HG02759 (cell line): ENCODE measurements at regions not wholly inside any gene's neighbourhood (a gene's known extent, or its start where the extent isn't known, plus 50 kb on each side); places are given as distances from the start of the nearest gene placed in this dataset.
"Not testable (repeated sequence)": the region's sequence is repeated elsewhere in the genome, so short reads cannot be mapped to it uniquely, and the experiment has no call there.

Source experiments
- ATAC-seq: cut with Tn5 transposase; IDR thresholded peaks from one replicate; pipeline ENCODE4 v1.9.1; 2021; ENCODE audit warnings: mild to moderate bottlenecking, moderate library complexity; ENCODE audit not compliant: unreplicated experiment

GRCh38 chrX:40253771-40254170 is 156.0 kb upstream of the BCOR start:
- no peak for ATAC-seq

- ATAC-seq = no peak
Observed at GRCh38 chrX:40249582-40249981, 151.8 kb upstream of the BCOR start.

DNA sequence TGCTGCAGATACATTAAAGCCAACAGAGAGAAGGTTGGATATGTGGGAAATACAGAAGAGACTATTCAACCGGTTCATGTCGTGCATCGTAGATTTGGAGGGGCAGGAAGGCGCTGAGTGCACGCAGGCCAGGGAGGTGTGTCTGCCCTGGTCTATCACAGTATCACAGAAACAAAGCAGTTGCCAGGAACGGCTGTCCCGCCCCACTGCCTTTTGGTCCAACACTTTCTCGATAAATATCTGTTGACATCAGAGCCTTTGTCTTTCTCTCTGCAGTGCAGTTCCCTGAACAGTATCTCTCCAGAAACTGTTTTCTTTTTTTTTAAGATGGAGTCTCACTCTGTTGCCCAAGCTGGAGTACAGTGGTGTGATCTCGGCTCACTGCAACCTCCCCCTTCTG is 151.1 kb upstream of the BCOR start:
- ATAC-seq = no peak

DNA sequence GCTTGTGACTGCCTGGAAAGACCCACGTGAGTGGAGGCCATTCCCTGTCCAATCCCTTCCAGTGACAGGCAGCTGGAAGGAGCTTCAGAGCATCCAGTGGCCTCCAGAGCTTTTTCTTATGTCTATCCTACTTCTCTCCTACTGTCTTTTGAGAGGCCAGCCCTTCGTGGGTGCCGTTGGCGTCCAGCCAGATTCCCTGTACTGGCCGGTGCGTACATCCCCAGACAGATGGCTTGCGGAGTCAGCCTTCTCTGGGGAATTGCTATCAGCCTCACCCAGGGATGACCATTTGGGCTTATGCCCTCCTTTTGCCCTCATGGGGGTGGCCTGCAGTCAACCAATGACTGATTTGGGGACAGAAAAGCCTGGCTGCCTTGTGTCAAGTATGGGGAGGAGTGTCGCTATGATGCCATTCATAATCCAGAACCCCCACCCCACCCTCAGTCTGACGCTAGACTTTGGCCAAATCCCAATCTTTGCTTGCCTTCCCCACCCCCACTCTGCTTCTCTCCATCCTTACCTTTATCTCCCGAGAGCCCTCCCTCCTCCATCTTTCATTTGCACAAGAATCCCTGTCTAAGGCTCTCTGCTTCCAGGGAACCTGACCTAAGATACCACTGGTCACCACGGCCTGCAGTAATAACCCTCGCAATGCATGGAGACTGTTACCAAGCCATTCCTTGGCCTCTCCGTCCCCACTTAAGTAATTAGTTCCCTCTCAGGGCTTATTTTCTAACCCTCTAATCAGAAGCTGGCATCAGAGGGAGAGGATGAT is 150.3 kb upstream of the BCOR start:
- no peak for ATAC-seq

DNA sequence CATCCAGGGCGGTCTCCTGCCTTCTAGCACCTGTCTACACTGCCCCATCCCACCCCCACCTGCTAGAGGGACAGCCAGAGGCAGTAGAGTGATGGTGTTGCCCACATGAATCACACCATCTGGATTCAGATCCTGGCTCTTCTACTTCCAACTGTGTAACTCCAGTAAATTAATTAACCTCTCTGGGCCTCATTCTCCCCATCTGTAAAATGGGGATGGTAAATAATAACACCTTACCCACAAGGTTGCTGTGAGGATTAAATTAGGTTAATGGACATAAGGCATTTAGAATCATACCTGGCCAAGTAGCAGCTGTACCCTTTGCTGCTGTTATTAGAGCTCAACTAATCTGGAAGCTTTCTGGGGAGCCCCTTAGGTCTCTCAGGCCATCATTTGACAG is 149.6 kb upstream of the BCOR start:
- ATAC-seq = no peak

DNA sequence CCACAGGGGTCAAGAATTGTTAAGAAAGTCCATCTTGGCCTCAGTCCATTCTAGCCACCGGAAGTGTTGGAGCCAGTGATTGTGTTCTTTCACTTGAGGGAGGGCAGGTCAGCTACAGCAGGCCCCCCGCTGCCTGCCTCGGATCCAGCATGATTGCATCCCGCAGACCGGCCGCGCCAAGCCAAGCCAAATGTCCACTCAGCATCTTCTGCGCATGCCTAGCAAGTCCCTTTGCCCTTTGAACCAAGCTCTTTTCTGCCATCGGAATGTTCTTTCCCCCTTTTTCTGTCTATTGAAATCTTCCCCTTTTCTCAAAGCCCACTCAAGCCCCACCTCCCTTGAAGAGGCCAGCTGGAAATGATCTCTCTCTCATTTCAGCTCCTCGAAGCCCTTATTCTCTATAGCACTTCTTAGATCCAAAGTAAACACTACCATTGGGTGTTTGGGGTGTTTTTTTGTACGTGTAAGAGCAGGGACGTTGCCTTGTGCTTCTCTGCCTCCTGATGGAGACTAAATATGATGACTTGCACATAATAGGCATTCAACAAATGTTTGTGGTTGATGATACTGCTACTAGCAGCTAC is 147.8 kb upstream of the BCOR start:
- ATAC-seq = no peak

DNA sequence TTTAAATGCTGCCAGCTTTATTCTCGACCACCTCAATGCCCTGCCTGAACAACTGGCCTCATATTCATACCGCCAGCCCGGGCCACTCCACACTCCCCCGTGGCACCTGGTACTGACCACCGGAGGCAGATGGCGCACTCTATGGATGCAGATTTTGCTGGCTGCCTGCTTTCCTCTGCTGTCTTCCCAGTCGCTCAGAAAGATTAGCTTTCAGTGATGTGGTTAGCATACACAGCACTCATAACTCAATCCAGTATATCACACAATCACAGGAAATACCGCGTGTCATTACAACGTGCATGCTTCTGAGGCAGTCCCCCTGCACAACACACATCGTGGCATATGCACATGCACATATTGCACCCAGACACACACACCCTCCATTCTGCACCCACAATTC is 147.2 kb upstream of the BCOR start:
- ATAC-seq = no peak

- no peak for ATAC-seq
Observed at GRCh38 chrX:40243755-40244515, 146.2 kb upstream of the BCOR start.

- ATAC-seq = no peak
Observed at GRCh38 chrX:40240844-40241243, 143.1 kb upstream of the BCOR start.

GRCh38 chrX:40237731-40238178 is 140.0 kb upstream of the BCOR start:
- ATAC-seq = no peak

DNA sequence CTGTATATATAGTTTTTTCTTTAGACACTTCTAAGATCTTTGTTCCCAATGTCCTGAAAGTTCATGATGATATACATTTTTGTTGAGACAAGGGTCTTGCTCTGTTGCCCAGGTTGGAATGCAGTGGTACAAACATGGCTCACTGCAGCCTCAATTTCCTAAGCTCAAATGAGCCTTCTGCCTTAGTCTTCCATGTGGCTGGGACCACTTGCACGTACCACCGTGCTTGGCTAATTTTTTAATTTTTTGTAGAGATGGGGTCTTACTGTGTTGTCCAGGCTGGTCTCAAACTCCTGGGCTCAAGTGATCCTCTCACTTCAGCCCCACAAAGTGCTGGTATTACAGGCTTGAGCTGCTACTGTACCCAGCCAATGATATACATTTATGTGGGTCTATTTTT is 132.9 kb upstream of the BCOR start:
- no peak for ATAC-seq

DNA sequence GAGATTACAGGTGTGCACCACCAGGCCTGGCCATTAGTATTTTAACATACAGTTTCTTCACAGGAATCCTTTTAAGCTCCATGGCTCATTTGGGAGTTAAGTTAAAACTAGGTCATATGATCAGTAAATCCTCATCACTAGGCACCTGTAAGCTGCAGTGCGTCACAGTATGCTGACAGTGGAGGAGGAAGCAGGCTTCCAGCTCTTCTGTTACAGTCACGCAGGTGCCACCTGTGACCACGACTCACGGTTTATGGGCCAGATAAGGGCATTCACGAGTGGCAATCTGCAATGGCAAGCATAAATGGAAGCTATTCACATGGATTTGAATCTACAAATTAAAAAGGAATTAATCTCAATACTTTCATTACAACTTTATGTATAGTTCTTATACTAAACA is 129.4 kb upstream of the BCOR start:
- no peak for ATAC-seq

DNA sequence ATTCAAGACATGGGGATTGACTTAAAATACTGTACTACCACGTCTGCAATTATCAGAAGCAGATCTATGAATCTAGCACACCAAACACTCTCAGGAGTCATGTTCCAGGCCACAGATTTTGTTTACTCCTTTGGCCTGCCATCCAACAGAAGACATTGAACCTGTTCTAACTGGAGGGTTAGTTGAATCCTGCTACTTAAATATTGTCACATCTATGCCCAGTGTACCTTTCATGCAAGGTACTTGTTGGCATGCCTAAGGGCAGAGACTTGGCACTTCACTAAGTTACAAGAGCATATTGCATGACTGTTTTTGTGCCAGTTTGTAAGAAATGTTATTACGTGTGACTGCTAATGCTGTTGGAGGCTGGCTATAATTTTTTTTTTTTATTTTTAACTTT is 126.9 kb upstream of the BCOR start:
- no peak for ATAC-seq

GRCh38 chrX:40222612-40223011 is 124.9 kb upstream of the BCOR start:
- ATAC-seq = not testable (repeated sequence)

DNA sequence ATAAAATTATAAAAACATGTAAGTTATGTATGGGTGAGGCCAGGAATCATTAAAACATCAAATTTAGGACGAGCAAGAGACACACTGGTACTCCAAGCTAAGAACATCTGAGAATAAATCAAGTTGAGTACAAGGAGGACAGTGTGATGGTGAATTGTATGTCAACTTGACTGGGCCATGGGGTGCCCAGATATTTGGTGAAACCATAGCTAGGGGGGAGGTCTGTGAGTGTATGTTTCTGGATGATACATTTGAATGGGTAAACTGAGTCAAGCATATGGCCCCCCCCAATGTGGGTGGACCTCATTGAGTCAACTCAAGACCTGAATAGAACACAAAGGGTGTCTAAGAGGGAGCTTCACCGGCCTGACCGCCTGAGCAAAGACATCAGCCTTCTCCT is 115.3 kb upstream of the BCOR start:
- ATAC-seq = no peak

- no peak for ATAC-seq
Observed at GRCh38 chrX:40209951-40210617, 112.3 kb upstream of the BCOR start.

GRCh38 chrX:40207626-40208025 is 109.9 kb upstream of the BCOR start:
- no peak for ATAC-seq

GRCh38 chrX:40205471-40205870 is 107.7 kb upstream of the BCOR start:
- ATAC-seq = no peak

DNA sequence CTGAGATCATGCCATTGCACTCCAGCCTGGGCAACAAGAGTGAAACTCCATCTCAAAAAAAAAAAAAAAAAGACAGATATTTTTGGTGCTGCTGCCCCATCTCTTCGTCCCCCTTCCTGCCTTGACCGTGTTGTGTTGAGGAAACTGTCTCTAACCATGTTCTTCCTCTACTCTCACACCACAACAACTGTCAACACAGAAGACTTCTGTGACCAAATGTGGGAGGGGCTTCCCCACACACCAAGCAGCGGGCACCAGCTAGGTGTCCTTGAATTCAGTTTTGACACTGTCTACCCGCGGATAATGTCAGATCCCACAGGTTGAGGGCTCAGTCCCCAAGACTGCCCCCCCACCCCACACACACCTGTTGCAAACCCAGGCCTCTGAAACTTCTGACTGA is 104.7 kb upstream of the BCOR start:
- ATAC-seq = no peak

DNA sequence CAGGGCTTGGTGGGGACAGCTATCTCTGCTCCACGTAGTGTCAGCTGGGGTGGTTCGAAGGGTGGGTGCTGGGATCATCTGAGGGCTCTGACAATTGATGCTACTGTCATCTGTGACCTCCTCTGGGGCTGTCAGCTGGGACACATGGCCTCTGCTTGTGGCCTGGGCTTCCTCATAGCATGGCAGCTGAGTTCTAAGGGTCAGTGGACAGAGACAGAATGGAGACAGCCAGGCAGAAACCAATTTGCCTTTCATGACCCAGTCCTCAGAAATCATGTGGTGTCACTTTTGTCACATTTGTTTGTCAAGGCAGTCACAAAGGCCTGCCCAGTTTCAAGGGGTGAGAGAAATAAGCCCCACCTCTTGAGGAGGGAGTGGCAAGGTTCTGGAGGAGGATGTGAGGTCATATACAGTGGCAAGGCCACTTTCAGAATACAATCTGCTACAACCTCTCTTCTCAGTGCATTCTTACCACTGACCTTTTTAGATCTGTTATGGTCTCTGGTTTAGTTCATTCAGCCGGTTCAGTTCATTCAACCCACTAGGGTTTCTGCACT is 103.6 kb upstream of the BCOR start:
- peak; percentile 68 for ATAC-seq

DNA sequence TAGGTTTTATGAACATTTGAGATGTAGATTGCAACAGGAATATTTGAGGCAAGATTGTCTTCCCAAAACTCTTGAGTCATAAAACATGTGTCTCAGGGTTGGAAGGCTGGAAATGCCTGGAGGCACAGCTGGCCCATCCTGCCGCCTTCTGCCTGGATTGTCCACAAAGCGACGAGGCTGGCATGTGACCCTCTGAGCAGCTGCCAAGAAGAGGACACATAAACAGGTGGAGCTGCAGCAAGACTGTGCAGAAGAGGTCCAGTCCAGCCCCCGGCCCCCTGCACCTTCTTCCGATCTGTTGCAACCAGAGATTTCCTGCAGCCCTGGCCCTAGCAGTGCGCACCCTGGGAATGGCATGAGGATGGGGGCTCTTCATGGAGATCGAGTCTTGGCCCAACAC is 101.9 kb upstream of the BCOR start:
- ATAC-seq = no peak
